Cerebellar nuclear complex (tissue), 1 donor: ENCODE measurements at regions not wholly inside any gene's neighbourhood (a gene's known extent, or its start where the extent isn't known, plus 50 kb on each side); places are given as distances from the start of the nearest gene placed in this dataset.
"Not testable (repeated sequence)": the region's sequence is repeated elsewhere in the genome, so short reads cannot be mapped to it uniquely, and the experiment has no call there.

ENCODE experiments used
- DNase-seq, 2 experiments: peaks; one replicate each; lab custom pipeline; 2025; lab: John Stamatoyannopoulos, UW

DNA sequence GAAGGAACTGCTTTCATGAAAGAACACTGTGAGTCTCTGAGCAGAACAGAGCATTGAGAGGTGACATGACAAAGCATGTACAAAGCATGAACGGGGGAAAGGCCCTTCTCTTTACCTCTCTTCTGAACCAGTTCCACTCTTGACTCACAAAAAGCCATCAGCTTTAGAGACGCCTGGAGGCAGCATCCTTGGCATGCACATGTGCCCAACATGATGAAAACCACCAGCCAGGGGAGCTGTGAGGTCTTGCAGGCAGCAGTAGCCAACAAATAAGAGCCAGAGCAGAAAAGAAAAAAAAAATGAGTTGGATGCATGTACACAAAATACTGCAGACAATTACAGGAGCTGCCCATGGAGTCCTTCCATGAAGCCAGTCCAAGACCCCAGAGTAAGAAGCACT lies 95.5 kb upstream of the AGAP1 start:
- DNase-seq, result no peak

DNA sequence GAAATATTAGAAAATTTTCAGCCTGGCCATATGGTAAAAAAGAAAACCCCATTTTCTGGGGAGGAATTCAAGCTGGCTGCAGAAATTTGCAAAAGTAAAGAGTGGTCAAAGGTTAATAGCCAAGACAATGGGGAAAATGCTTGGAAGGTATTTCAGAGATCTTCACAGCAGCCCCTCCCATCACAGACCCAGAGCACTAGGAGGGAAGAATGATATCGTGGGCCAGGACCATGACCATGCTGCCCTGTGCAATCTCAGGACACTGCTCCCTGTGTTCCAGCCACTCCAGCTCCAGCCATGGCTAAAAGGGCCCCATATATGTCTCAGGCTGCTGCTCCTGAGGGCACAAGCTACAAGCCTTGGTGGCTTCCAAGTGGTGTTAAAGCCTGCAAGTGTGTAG lies 93.9 kb upstream of the AGAP1 start:
- no peak for DNase-seq

DNA sequence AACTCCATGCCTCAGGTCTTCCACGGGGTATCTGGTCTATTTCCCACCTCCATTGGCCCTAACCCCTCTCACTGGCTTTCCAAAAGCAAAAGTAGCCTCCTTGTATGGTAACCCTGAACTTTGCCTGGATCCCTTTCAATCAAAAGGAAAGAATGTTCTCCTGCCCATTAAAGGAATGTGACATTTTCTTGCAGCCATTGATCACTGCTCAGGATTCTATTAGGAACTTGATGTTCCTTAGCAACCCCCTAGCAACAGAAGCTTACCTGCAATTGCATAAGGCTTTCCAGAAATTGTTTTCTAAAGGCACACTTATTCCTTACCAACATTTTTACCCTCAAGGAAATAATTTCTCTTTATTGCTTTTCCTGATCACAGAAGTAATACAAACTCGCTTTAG lies 91.4 kb upstream of the AGAP1 start:
- no peak for DNase-seq

DNA sequence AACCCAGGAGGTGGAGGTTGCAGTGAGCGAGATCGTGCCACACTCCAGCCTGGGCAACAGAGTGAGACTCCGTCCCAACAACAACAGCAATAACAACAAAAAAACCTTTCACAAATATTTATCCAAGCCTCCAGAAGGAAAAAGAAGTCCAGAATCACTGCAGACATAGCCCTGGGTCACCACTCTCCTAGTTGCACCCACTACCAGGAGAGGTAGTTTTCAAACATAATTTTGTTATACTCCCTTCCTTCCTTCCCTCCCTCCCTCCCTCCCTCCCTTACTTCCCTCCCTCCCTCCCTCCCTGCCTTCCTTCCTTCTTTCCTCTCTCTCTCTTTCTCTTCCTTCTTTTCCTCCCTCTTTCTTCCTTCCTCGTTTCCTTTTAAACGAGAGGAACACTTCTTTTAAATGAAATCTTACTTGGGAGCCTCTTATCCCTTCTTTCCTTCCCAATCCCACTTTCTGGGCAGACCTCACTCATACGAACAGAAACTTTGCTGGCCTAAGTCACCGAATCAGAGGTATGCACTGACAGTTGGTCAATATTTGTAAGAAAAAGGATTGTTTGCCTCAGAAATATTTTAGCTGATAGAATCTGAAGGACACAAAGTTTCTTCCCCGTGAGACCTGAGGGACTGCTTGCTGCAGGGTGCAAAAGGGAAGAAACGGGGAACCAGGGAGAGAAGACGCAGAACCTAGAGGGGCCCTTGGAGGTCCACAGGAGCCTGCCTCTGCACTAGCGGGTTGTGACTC lies 88.1 kb upstream of the AGAP1 start:
- no peak for DNase-seq

DNA sequence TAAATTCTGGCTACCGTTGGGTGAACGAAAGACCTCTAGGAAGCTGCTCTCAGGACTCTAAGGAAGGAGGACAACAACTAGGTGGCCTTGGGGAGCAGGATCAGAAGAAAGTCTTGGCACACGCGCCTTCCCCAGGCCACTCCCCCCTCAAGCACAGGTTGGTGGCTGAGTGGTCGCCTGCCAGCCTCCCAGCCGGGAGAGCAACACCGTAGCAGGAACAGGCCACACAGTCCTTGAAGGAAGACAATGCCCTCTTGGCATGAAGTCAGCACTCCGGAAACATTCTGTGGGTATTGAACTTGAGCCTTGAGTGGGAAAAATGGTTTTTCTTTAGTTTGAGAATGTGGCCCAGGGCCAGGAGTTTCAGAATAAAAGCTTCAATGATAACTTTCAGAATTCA lies 87.4 kb upstream of the AGAP1 start:
- no peak for DNase-seq

DNA sequence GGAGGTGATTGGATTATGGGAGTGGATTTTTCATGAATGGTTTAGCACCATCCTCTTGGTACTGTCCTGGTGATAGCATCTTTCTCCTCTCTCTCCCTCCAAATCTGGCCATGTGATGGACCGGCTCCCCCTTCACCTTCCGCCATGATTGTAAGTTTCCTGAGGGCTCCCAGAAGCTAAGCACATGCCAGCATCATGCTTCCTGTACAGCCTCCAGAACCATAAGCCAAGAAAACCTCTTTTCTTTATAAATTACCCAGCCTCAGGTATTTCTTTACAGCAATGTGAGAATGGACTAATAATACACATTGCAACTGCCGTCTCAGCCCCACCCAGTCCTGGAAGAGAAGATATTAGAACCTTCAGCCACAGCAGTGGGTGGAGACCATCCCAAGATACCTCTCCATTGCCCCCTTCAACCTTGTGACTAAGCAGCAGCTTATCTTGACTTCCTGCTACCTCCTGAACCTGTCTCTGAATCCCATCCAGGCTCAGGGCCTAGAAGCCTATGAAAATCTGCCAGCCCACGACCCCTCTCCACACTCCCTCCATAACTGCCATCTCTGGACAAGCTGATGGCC lies 81.8 kb upstream of the AGAP1 start:
- DNase-seq, result no peak

DNA sequence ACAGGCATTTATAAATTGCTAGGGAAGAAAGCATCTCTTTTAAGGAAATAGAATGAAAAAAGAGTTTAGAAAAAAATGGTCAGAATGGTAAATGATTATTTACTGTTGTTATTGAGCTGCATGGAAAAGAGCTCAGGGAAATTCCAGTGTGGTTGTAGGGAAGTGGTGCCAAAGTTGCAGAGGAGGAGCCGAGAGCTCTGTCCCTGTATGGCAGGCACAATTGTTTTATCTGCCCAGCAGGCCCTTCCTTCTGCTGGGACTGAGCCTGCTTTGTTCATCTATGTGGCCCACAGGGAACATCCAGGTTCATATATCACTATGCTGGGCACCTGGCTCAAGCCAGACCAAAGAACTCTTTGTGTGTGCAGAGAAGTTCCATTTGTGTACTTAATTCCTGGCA lies 80.8 kb upstream of the AGAP1 start:
- DNase-seq, result no peak

DNA sequence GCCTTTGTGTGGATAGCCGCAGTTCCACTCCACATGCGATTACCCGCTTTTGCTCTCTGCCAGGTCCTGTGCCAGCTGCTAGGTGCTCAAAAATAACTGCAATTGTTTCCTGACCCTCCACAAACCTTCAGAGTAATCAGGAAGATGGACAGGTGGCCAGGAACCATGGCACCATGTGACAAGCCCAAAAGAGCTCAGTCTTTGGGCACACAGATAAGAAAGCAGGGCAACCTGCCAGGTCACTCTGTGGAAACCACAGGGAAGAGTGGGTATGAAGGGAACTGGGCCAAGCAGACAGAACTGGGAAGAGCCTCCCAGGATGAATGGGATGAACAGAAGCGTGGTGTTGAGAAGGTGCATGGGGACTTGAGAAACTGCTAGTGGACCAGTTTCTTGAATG lies 79.4 kb upstream of the AGAP1 start:
- DNase-seq, result peak; percentile 85 to 96

DNA sequence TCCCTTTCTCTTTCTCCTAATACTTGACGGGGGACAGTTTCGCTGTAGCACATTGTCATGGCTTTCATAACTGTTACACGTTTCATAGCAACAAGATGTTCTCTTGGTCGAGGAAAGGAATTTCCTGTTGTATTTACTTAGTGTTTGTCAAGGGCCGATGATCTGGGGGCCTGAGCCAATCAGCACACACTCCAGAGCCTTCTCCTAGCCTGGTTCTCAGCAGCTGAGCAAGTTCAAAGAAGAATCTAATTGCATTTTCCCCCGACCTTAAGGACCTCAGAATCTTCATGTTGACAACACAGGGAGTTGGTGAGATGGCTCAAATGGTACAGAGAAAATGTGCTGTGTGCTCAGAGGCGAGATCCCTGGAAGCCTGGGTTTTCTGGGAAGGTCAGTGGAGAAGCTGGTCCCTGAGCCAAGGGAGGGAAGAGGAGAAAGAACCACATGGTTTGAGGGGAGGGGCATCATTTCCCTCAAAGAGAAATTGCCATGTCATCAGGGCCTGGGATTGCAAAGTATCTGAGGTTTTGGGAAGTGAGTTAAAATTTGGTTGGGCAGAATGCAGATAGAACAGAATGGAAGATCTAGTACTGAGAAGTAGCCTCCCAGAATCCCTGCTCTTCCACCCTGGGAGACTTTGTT lies 76.9 kb upstream of the AGAP1 start:
- no peak for DNase-seq

DNA sequence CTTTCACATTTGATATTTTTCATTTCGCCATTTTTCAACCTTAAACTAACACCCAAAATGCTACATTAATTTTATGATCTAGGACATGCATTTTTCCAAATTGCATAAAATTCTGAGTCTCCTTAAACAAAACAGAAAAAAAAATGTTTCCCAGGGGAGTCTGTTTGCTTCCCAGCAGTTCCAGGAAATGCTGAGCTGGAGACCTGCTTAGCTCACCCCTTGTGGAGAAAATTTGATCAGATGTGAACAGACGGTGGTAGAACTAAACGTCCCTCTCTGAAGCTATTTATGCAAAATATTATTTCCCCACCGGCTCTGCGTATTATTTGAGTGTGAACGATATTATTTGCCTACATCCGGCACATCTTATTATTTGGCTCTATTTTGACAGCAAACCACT lies 74.9 kb upstream of the AGAP1 start:
- no peak for DNase-seq

DNA sequence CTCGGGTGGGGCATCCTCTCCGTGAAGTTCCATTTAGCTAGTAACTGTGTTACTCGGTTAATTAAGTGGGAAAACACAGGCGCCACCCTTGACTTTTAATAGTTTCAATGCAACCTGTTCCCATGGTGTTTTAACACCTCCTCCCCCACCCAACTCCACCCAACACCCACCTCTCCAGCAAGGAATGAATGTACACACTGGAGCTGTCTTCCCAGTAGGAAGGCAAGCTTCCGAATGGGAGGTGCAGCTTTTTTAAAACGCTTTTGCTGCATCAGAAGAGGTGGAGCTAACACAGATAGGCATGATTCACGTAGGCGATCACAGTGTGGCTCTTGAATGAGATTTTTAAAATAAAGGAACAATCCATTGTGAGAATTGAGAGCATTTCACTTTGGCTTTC lies 73.8 kb upstream of the AGAP1 start:
- DNase-seq, result no peak

DNA sequence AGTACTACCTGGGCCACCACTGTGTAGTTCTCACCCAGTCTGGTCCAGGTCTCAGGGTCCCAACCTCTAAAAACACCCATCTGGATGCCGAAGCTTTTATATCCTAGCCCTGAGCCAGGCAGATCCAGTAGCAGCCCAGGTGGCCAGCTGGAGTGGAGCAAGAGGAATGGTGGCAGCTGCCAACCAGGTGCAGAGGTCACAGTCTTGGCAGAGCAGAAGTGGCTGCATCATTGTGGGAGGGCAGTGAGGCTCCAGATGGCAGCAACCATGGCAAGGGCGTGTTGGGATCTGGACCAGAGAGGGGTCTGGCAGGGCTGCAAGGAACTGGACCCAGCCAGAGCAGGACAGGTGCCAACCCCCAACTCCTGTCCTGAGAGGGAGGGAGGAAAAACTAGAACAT lies 72.2 kb upstream of the AGAP1 start:
- DNase-seq, result no peak

DNA sequence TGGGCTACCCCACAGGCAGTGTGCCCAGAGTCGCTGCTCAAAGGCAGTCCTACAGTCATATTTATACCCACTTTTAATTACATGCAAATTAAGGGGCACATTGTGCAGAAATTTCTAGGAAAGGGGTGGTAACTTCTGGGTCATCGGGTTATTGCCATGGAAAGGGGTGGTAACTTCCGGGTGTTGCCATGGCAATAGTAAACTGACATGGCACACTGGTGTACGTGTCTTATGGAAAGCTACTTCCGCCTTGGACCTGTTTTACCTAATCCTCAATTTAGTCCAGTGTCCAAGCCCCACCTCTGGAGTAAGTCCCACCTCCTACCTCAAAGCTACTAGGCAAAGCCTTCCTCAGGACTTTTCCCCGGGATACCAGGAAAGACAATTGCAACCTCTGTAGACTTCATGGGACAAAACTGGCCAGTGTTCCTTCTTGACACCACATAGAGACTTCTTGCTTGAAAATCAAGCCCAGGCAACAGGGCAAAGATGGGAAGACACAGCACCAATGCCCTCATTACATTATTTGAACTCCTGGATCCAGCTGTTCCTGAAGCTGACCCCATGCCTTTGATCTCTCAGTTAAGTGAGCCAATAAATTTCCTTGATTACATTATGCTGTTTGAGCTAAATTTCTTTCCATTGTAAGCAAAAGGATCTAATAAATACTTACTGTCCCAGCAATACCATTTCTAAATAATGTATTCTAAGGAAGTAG lies 63.3 kb upstream of the AGAP1 start:
- DNase-seq, result no peak

DNA sequence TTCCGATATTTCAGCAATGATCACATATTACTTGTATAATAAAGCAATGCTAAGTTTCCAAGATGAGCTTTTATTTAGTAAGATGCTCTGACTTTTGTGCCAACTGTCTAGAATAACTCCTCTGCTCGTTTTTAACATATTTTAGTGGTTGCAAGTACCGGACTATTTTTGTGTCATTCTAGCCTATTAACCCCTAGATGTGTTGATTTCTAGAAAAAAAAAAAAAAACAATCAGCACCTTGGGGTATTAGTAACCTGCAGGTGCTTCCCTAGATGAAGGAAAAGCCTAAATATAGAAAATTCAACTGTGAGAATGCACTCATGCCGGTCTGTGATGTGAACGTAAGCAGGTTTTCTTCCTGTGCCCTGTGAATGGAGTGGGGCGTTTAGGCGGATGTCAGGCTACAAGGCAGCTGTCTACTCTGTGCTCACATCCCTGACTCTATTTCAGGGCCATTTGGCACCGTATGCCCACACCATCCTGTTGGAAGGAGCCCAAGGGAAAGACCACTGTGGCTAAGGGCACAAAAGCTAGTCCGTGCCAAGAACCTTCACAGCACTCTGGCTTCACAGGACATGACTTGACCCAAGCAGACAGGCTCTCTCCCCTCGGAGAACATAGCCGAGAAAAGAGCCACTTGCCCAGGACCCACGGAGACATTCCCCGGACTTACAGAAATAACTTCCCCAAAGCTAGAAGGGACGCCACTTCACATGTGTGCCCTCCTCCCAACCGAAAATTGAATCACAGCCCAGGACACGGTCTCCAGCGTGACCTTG lies 60.9 kb upstream of the AGAP1 start:
- no peak for DNase-seq

DNA sequence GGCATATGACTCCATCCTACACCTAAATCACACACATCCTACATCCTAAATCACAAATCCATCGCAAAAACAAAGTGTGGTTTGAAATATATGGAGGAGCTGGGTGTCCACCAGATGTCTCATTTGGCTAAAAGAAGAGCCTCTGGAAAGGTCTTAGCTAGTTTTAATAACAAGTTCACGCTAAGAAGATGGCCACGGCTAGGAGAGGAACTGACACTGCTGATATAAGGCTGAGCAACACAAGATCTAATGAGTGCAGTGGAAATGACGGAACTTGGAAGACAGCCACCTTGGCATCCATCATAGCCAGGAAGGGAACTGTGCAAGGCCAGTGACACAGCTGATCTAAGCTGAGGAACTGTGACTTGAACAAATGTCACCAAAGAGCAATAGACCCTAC lies 60.0 kb upstream of the AGAP1 start:
- peak; percentile 13 to 50 for DNase-seq

DNA sequence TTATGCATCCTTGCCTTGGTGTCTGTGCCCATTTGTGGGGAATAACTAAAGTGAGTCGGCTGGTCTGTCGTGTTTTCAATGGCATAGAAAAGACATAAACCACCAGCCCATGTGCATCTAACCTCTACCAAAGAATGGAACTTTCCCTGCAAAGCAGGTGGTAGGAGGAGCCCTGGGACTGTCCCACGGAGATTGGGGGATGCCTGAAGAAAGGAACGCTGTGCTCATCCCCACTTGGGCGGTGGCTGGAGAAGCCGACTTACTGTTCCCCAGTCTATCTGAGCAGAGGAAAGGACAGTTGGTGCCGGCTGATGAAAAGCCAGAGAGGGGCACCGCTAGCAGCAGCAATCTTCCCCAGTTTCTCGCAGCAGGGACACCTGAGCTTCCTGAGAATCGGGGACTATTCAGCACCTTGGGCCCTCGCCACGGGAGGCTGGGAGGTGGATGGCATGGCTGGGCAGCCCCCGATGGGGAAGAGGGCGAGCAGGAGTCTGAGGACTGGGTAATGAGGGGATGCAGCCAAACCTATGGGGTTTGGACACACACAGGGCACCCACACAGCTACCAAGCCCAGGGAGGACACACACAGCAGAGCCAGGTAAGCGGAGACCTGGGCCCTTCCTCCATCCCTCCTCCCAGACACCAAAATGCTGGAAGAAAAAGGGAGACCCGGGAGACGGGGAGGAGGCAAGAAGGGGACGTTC lies 53.7 kb upstream of the AGAP1 start:
- no peak for DNase-seq

DNA sequence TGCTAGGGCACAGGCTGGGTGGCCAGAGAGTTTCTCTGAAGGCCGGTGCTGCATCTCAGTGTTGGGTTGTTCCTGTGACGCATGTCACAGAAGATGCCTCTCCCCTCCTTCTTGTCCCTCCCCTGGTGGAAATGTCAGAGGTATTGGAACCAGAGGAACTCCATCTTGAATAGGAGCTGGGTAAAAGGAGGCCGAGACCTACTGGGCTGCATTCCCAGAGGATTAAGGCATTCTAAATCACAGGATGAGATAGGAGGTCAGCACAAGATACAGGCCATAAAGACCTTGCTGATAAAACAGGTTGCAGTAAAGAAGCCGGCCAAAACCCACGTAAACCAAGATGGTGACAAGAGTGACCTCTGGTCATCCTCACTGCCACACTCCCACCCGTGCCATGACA lies 50.3 kb upstream of the AGAP1 start:
- DNase-seq, result not testable (repeated sequence)
